HEK293 (cell line): ENCODE measurements at regions not wholly inside any gene's neighbourhood (a gene's known extent, or its start where the extent isn't known, plus 50 kb on each side); places are given as distances from the start of the nearest gene placed in this dataset.

ENCODE experiments used
- CTCF ChIA-PET: fragments of 350-600 bp; formaldehyde crosslinking; extraction: SDS; loops from one replicate; lab custom pipeline; 2021; ENCODE audit warnings: antibody characterized with exemption; lab: Yijun Ruan, JAX
- POLR2A ChIA-PET: fragments of 300-600 bp; formaldehyde crosslinking; extraction: SDS; loops from one replicate; lab custom pipeline; 2020; ENCODE audit warnings: antibody characterized with exemption, inconsistent platforms; lab: Yijun Ruan, JAX
- H3K27ac ChIP-seq: fragments of 200-500 bp; sonication (Bioruptor generic); 2 replicates; pipeline ENCODE4 v1.5.1; 2014; ENCODE audit warnings: low read depth, low read length, control low read depth, inconsistent platforms; ENCODE audit errors: extremely low read depth
- H3K36me3 ChIP-seq, 2 experiments: fragments of 200-500 bp in 1 of 2; sonication (Bioruptor generic) in 1 of 2; 1 replicate in 1 of 2; 2 replicates in 1 of 2; pipeline ENCODE4 v1.5.1; 2014 to 2017; ENCODE audit warnings: inconsistent platforms in 2 of 2, low read length in 2 of 2; ENCODE audit not compliant: control insufficient read depth in 2 of 2, insufficient read depth in 1 of 2
- H3K4me1 ChIP-seq: fragments of 200-500 bp; sonication (Bioruptor generic); 2 replicates; pipeline ENCODE4 v1.5.1; 2014; ENCODE audit warnings: mild to moderate bottlenecking, low read length, inconsistent platforms; ENCODE audit not compliant: control insufficient read depth, insufficient read depth
- H3K4me3 ChIP-seq: 2 replicates; pipeline ENCODE4 v1.5.1; 2011; ENCODE audit warnings: low read depth, mild to moderate bottlenecking, control low read depth, low read length, moderate library complexity
- H3K9me3 ChIP-seq: fragments of 200-500 bp; sonication (Bioruptor generic); 2 replicates; pipeline ENCODE4 v1.5.1; 2014; ENCODE audit warnings: low read depth, low read length, inconsistent platforms; ENCODE audit not compliant: control insufficient read depth, insufficient read depth
- ELK4 ChIP-seq: IDR thresholded peaks from 2 replicates; pipeline ENCODE4 v1.6.1; 2011; ENCODE audit warnings: mild to moderate bottlenecking, low read depth, low read length, borderline replicate concordance
- HOXD13 ChIP-seq: sonication (generic); formaldehyde crosslinking; IDR thresholded peaks from 2 replicates; pipeline ENCODE4 v1.8.0; 2022; ENCODE audit warnings: missing genetic modification reagents, borderline replicate concordance
- KLF17 ChIP-seq: fragments of 450-650 bp; formaldehyde crosslinking; IDR thresholded peaks from 2 replicates; pipeline ENCODE4 v1.5.1; 2016; ENCODE audit warnings: missing biosample characterization, missing genetic modification characterization
- PBX3 ChIP-seq: sonication (generic); formaldehyde crosslinking; IDR thresholded peaks from 2 replicates; pipeline ENCODE4 v1.8.1; 2022; ENCODE audit warnings: mild to moderate bottlenecking, moderate library complexity, missing genetic modification reagents
- SCRT1 ChIP-seq: fragments of 450-650 bp; formaldehyde crosslinking; IDR thresholded peaks from 2 replicates; pipeline ENCODE4 v1.5.1; 2016; ENCODE audit warnings: missing biosample characterization, missing genetic modification characterization, borderline replicate concordance
- SETDB1 ChIP-seq: IDR thresholded peaks from one replicate; pipeline ENCODE4 v1.6.1; 2017; ENCODE audit warnings: mild to moderate bottlenecking, low read length, moderate library complexity, mixed read lengths; ENCODE audit not compliant: insufficient read length
- ZEB2 ChIP-seq: fragments of 450-650 bp; formaldehyde crosslinking; IDR thresholded peaks from 2 replicates; pipeline ENCODE4 v1.5.1; 2016; ENCODE audit warnings: missing biosample characterization, missing genetic modification characterization
- ZFP41 ChIP-seq: fragments of 450-650 bp; formaldehyde crosslinking; IDR thresholded peaks from 2 replicates; pipeline ENCODE4 v1.5.1; 2016; ENCODE audit warnings: missing biosample characterization, missing genetic modification characterization, borderline replicate concordance
- ZNF148 ChIP-seq: fragments of 450-650 bp; formaldehyde crosslinking; IDR thresholded peaks from 2 replicates; pipeline ENCODE4 v1.5.0; 2017; ENCODE audit warnings: missing biosample characterization, missing genetic modification characterization, borderline replicate concordance
- ZNF155 ChIP-seq: fragments of 450-650 bp; formaldehyde crosslinking; IDR thresholded peaks from 2 replicates; pipeline ENCODE4 v1.5.1; 2016; ENCODE audit warnings: missing biosample characterization, missing genetic modification characterization
- ZNF239 ChIP-seq: fragments of 450-650 bp; formaldehyde crosslinking; IDR thresholded peaks from 2 replicates; pipeline ENCODE4 v1.5.1; 2016; ENCODE audit warnings: missing biosample characterization, missing genetic modification characterization
- ZNF24 ChIP-seq: fragments of 450-650 bp; formaldehyde crosslinking; IDR thresholded peaks from 2 replicates; pipeline ENCODE4 v1.5.1; 2016; ENCODE audit warnings: missing biosample characterization, missing genetic modification characterization
- ZNF354C ChIP-seq: fragments of 450-650 bp; formaldehyde crosslinking; IDR thresholded peaks from 2 replicates; pipeline ENCODE4 v1.5.1; 2016; ENCODE audit warnings: missing biosample characterization, missing genetic modification characterization, low read depth, borderline replicate concordance
- ZNF366 ChIP-seq: fragments of 450-650 bp; formaldehyde crosslinking; conservative IDR thresholded peaks from 2 replicates; pipeline ENCODE4 v1.5.1; 2016; ENCODE audit warnings: missing biosample characterization, missing genetic modification characterization
- ZNF391 ChIP-seq: fragments of 450-650 bp; formaldehyde crosslinking; IDR thresholded peaks from 2 replicates; pipeline ENCODE4 v1.5.1; 2016; ENCODE audit warnings: low read depth, missing biosample characterization, missing genetic modification characterization, borderline replicate concordance
- ZNF645 ChIP-seq: fragments of 450-650 bp; formaldehyde crosslinking; IDR thresholded peaks from 2 replicates; pipeline ENCODE4; 2016; ENCODE audit warnings: missing biosample characterization, missing genetic modification characterization
- ZNF658 ChIP-seq: fragments of 450-650 bp; formaldehyde crosslinking; IDR thresholded peaks from 2 replicates; pipeline ENCODE4; 2016; ENCODE audit warnings: missing biosample characterization, missing genetic modification characterization
- TF ChIP-seq, protein P1 (sequence below): fragments of 450-650 bp; formaldehyde crosslinking; IDR thresholded peaks from 2 replicates; pipeline ENCODE4 v1.5.1; 2016; ENCODE audit warnings: missing biosample characterization, missing genetic modification characterization, low read depth

DNA sequence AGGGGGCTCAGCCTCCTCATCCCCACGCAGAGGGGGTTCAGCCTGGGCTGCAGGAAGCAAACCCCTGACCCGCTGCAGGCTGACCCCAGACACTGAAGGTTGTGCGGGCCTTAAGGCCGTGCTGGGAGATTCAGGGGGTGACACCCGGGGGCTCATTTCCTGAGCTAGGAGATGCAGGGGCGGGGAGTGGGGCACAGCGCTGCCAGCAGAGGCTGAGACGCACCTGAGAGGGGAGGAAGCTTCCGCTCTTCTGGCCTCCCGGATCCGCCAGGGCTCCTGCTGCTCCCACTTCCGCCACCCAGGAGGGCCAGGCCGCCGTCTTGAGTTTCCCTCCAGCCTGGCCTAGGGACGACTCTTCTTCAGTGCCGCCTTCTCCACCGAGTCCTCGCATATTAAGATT is 173.2 kb upstream of the FOXF1 start (continued):
- no peak for TF ChIP-seq ZNF24 (tag by site-specific recombination)
- no peak for TF ChIP-seq SCRT1 (tag by site-specific recombination)

- TF ChIP-seq ZNF658 (tag by site-specific recombination) = no peak
- TF ChIP-seq ZEB2 (tag by site-specific recombination) = peak; percentile 100
- TF ChIP-seq HOXD13 (CRISPR knock-in tag) = no peak
- no peak for TF ChIP-seq KLF17 (tag by site-specific recombination)
- no peak for TF ChIP-seq SETDB1
- no peak for TF ChIP-seq ZNF391 (tag by site-specific recombination)
- TF ChIP-seq ZNF366 (tag by site-specific recombination) = no peak
- no peak for TF ChIP-seq ELK4
- TF ChIP-seq ZFP41 (tag by site-specific recombination) = no peak
- TF ChIP-seq, protein P1, sequence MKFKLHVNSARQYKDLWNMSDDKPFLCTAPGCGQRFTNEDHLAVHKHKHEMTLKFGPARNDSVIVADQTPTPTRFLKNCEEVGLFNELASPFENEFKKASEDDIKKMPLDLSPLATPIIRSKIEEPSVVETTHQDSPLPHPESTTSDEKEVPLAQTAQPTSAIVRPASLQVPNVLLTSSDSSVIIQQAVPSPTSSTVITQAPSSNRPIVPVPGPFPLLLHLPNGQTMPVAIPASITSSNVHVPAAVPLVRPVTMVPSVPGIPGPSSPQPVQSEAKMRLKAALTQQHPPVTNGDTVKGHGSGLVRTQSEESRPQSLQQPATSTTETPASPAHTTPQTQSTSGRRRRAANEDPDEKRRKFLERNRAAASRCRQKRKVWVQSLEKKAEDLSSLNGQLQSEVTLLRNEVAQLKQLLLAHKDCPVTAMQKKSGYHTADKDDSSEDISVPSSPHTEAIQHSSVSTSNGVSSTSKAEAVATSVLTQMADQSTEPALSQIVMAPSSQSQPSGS (tag by site-specific recombination) = 0 out of 2 replicates have a peak, but pooled peaks have one; percentile 10
- no peak for TF ChIP-seq PBX3 (CRISPR knock-in tag)
- TF ChIP-seq ZNF645 (tag by site-specific recombination) = no peak
- no peak for TF ChIP-seq ZNF155
- TF ChIP-seq ZNF148 (tag by site-specific recombination) = no peak
- TF ChIP-seq ZNF354C (tag by site-specific recombination) = no peak
- no peak for TF ChIP-seq ZNF239 (tag by site-specific recombination)
- Histone ChIP-seq H3K4me1 (peaks cover 3% of the 10 kb centered on the region; the same call in 1 of the 2 replicates), H3K27ac (no peak overlapping the region), H3K36me3 (no peaks in the 10 kb centered on the region), H3K4me3 (no peak overlapping the region), H3K9me3 (no peaks in the 10 kb centered on the region)
- POLR2A ChIA-PET = no interaction called here
- CTCF ChIA-PET = interaction anchor here (0.6 to 1.2 kb wide), 4 partner anchors 10 to 180 kb away, joined by 3 to 11 read pairs (median 5); no protein-coding TSS in a partner anchor
Observed at GRCh38 chr16:86337581-86338402, 172.5 kb upstream of the FOXF1 start.
